ENCODE measurements at regions not wholly inside any gene's neighbourhood (a gene's known extent, or its start where the extent isn't known, plus 50 kb on each side); places are given as distances from the start of the nearest gene placed in this dataset.
"Not testable (repeated sequence)": the region's sequence is repeated elsewhere in the genome, so short reads cannot be mapped to it uniquely, and the experiment has no call there.

DNA sequence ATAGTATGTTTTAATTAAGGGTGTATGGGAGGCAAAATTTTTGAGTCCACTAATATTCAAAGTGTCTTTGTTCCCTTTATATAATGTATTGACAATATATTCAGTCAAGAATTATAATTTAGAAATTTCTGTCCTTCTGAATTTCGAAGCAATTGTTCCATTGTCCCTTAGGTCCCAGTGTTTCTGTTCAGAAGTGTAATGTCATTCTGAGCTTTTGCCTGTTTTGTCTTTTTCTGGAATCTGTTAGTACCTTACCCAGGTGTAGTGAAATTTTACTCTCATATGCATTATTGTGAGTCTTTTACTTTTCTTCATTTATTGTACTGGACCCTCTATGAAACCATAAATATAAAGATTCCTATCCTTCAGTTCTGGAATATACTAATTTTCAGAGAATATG is 505.7 kb upstream of the KIF2B start:
- DNase-seq: no peak

DNA sequence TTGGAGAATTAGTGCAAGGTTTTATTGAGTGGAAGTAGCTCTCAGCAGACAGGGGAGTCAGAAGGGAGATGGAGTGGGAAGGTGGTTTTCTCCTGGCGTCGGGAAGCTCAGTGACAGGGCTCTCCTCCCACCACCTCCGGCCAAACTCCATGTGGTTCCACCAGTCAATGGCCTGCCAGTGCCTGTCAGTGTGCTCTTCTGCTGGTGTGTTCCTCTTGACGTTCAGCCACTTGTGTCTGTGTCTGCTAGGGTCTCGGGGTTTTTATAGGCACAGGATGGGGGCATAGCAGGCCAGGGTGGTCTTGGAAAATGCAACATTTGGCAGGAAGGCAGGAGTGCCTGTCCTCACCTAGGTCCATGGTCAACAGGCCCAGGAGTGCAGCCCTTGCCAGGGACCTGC is 506.7 kb upstream of the KIF2B start:
- no peak for DNase-seq

DNA sequence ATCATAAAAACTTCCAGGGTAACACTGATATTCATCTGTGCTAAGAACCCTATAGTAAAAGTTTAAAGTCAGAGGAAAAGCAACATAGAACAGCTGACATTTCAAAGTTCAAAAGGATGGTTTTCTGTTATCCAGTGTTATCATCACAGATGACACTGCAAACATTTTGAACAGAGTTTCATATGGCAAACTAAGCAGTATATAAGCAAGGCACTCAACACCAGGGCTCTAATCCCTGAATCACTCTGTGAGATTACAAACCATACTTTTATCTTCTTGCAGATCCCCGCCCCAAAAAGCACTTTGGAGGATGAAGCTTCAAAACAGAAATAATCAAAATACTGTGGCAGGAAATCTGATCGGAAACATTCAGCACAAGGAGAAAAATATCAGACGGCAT is 508.2 kb upstream of the KIF2B start:
- no peak for DNase-seq

DNA sequence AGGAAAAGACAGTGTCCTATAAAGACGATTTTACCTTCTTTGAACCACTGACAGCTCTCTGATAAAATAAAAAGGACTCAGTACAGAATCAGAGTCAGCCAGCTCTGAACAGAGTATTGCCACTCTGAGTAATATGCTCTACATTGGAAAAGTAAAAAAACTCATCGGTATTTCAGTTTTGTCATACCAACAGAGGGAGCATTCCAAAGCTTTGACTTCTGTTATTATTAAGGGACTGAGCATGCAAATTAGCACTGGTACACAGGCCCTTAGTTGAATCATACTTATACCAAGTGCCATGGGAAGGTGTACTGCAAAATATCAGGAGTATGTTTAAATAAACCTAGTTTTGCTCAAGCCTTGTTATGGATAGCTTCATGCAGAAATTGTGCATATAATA is 509.0 kb upstream of the KIF2B start:
- DNase-seq: no peak

DNA sequence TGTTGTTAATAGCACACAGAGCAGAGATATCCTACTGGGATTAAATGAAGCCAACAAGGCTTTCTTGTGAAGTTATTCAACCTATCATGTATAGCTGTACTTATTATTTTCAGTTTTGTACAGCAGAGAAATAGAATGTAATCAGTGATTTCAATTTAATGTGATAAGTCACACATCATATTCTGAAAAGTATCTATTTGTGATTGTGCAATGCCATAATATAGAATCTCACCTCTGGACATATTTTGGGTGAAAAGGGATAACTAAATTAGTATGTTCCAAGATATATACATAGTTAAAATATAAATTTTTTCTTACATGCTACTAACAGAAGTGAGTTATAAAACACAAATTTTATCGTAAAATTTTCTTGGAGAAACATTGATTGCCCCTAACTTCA is 544.3 kb upstream of the KIF2B start:
- no peak for DNase-seq

DNA sequence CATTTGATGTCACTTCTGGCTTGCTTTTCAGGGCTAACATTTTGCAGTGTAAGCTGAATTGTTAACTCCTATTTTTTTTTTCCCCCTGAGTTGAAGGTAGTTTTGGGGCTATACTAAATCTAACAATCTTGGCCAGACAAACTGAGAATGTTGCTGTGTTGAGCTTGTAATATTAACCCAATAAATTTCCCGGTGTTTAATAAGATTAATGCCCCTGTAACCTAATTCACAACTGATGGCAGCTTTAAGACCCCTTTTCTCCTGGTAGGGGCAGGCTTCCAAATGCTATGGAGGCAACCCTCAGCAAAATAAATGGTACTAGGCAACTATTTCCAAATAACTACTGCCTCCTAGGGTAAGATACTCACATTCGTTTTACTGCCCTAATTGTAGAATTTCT is 549.6 kb upstream of the KIF2B start:
- no peak for DNase-seq

DNA sequence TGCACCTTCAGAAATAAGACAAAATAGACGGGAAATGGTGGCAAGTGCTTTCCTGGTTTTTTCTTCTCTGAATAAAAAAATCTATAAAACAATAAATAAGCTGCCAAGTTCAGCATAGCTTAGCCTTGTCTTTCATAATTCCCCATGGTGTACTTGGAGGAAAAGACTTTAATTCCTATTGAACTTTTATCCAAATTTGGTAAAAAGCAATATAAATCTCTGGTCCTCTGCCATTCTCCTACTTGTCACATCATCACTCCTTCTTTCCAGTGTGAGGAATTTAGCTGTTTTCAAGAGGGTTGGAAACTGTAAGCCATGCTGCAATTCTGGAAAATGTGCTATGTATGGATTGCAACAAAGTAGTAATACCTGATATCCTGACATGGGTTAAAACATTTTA is 551.8 kb upstream of the KIF2B start:
- no peak for DNase-seq

DNA sequence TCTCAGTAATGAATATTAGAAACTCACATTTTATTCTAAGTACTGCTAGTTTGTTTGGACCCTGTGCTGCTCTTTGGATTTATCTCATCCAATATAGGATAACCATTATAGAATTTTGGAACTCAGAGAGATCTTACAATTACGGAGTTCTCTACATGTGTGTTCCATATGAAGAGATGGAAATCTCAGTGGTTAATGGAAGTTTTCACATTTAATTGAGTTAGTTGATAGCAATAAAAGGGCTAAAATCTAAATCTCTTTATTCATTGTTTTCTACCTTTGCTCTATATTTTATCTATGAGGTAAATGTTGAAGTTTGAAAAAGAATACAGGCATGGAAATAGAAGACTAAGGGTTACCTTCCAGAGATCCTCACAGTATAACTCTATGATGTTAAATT is 558.0 kb upstream of the KIF2B start:
- DNase-seq: no peak

DNA sequence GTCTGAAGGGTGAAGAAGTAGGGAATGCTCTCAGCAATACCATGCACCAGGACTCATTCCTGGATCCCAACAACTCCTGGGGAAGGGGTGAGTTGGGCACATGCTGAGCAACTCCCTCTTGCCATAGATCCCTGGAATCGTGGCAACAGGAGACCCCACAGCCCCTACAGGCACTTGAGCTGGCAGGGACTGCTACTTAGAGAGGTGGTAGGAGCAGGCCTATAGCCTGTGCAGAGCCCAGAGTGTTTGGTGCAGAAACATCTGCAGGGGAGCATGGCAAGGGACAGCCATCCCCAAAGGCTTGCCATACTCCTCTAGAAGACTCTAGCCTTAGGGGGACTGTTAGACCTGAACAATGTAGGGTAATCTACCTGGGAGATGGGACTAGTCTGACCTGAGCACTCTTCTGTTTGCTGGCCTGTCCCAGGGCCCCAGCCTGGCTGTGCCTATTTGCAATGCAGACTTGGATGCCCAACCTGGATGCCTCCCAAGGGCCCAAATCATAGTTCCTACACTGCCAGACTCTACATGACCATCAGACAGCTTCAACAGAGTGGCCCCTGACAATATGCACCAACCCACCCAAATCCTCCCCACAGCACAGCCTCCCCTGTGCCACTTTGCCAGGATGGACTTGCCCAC is 568.6 kb upstream of the KIF2B start:
- DNase-seq: no peak

DNA sequence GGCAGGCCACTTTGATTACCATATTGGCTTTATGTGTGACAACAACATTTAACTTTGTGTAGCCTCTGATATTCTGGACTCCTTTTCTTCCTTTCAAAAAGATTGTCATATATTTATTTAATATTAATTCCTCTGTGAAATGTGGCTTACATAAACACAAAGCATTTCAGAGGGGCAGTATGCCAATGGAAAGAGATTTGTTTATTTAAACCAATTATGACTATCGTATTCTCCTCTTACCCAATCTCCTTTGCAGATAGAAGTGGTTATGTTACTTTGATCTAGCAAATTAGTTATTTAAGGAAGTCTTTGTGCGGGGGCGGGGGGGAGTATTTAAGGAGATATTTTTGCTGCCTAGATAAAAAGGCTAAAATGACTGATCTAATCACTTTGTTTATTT is 573.7 kb upstream of the KIF2B start:
- no peak for DNase-seq

DNA sequence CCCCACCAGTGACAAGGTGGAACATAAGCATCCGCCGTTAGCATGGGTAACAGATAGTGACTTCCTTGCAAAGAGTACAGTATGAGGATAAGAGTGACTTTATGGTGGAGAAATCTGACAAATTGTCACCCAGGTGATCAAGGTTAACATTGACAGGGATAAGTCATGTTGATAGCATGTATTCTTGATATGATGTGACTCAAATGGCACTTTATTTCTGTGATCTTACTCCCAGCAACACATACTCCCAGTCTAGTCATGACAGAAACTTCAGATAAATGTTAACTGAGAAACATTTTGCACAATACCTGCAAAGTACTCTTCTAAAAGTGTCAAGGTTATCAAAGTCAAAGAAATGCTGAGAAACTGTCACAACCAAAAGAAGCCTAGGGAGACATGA is 588.6 kb upstream of the KIF2B start:
- no peak for DNase-seq

DNA sequence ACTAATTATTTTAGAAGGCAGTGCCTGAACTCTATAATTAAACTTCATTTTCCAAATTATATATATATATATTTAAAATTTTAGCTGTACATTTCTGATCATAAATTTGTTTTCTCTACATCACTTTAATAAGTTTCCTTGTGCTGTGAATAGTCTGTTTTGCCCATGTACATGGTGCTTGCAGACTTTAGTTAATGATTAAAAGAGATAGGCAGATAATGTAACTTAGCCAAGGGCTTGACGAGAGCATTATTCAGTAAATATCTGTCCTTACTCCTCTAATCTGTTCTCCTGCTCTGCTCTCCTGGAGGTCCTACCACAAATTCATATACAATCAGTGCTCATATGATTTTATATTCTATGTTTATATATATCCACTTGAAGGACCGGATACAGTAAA is 595.2 kb upstream of the KIF2B start:
- no peak for DNase-seq

DNA sequence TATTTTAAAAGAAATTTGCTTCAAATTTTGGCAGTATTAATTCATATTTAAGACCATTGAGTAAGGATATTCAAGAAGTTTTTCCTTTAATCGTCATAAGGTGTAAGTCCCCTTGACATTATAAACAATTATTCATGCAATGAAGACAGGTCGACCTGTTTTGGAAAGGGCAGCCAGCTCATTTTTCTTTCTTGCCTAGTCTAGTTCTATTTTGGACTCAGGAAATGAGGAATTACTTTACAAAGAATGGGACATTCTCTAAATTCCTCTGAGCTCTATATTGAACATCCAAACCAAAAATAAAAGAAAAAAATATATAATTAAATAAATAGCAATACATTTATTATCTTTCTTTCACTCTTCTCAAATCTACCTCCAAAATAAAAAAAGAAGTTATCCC is 595.6 kb upstream of the KIF2B start:
- no peak for DNase-seq

DNA sequence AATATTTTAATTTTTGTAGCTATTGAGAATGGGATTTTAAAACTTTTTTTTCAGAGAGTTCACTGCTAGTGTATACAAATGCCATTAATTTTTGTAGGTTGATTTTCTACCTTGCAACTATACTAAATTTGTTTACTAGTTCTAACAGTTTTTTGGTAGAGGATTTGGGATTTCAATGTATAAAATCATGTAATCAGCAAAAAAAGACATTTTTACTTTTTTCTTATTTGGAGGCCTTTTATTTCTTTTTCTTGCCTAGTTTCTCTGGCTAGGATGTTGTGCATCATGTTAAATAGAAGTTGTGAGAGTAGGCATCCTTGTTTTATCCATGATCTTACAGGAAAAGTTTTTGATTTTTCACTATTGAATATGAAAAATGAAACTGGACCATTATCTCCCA is 602.9 kb upstream of the KIF2B start:
- DNase-seq: no peak

DNA sequence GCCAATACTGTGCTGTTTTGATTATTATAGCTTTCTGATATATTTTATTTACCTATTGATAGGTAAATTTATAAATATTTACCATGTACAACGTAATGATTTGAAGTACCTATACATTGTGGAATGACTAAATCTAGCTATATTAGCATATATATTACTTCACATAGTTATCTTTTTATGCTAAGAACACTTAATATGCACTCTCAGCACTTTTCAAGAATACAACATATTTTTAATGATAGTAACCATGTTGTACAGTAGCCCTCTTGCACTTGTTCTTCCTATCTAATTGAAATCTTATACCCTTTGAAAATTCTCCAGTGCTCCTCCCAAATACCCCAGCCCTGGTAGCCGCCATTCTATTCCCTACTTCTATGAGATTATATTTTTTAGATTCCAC is 604.0 kb upstream of the KIF2B start:
- no peak for DNase-seq

DNA sequence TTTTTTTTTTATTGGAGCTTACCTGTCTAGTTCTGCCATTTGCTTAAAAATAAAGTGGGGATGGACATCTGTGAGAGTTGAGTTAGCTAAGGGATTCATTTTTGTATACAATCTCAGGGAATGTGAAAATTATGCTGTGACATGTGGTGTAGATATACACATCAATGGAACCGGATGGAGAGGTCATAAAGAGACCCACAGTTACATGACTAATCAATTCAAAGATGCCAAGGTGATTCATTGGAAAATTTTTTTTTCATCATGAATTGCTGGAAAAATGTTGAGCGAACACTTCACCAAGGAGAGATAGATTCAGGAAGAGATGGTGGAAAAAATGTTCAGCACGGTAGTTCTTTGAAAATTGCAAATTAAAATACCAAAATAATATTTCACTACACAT is 605.4 kb upstream of the KIF2B start:
- DNase-seq: no peak

DNA sequence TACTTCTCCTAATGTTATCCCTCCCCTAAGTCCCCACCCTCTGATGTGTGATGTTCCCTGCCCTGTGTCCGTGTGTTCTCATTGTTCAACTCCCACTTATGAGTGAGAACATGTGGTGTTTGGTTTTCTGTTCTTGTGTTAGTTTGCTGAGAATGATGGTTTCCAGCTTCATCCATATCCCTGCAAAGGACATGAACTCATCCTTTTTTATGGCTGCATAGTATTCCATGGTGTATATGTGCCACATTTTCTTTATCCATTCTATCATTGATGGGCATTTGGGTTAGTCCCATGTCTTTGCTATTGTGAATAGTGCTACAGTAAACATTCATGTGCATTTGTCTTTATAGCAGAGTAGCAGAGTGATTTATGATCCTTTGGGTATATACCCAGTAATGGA is 613.8 kb upstream of the KIF2B start:
- not testable (repeated sequence) for DNase-seq

DNA sequence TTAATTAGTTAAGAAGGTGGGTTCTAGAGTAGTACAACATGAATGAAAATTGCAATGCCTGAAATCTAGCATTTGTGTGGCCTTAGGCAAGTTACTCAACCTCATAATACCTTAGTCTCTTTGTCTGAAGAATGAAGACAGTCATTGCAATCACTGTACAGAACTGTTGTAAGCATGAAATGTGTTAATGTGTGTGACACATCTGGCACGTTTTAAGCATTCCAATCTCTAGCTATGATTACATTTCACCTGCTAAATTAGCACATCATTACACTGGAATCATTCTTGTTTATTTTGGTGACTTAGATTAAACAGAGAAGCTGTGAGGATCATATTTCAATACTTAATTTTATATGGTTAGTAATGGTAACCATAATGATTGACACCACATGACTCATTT is 629.7 kb upstream of the KIF2B start:
- DNase-seq: no peak

DNA sequence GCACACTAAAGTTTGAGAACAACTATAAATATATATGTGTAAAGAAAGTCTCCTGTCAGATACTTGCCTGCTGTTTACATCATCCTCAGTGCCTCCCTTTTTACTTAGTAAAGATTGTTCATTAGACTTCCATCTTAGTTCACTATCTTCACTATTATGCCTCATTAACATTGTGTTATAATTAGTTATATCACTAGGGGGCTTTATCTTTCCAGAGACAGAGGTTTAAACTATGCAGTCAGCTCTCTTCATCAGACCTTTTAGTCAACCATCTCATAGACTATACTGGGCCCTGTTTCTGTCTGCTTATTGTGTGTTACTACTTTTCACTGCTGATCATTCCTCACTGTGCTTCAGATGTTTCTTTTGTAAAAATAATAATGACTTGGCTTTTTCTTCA is 630.8 kb upstream of the KIF2B start:
- no peak for DNase-seq

DNA sequence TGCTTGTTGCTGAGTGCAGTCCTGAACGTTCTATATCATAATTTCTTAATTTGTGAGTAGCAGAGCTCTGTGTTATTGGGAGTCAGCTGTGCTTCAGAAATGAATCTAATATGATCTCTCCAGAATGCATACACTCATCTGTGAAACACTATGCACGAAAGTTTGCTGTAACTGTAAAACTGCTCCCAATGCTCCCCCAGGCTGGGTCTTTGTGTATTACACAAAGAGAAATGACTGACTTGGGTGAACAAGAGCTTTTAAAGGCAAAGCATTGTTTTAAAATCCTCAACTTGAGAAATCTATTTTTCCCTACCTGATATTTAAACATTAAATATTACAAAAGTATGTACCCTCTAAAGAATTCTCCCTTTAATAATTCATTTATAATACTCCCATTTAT is 636.7 kb upstream of the KIF2B start:
- no peak for DNase-seq

DNA sequence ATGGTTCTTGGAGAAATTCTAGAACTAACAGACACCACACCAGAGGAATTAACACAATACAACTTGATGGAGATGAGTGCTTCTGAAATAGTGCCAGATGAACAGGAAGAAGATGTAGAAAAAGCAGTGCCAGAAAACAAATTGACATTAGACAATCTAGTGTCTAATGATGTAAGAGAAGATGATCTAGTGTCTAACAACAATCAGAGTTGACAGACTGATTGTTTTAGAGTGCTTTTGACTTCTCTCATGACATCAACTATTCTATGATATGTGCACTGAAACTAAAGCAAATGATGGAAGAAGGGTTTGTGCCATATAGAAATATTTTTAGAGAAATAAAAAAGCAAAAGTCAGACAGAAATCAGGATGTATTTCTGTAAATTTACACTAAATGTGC is 646.1 kb upstream of the KIF2B start:
- DNase-seq: no peak

DNA sequence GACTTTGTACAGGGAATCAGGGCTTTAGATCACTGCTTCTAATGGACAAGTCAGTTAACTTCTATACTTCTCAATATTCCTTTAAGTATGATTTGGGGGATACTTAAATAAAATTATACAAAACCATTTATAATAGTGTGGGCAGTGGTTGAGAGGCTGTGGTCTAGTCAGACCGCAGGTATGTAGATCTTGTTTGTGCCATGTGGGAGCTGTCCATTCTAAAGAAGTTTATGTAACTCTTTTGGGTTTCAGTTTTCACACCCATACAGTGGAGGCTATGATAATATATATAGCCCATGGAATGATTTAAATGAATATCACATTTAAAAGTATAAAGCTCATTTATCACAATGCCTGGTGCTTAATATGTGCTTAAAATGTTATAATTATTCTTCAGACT is 654.3 kb upstream of the KIF2B start:
- no peak for DNase-seq

DNA sequence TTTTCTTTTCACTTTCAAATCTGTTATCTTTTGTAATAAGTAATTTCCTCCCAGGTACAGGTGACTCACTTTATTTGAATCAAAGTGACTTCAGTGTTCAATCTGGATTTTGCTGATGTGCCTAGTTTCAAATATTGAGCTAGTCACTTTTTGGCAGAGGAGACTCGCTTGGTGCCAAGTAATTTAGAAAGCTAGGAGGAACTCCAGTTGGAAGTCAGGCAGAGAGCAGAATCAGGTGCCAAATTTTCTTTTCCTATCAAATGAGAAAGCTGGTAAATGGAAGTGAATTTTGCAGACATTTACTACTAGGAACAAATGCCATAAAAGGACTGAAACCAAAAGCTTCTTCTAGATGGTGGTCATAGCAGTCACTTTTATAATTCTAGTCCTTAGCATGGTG is 656.0 kb upstream of the KIF2B start:
- no peak for DNase-seq

DNA sequence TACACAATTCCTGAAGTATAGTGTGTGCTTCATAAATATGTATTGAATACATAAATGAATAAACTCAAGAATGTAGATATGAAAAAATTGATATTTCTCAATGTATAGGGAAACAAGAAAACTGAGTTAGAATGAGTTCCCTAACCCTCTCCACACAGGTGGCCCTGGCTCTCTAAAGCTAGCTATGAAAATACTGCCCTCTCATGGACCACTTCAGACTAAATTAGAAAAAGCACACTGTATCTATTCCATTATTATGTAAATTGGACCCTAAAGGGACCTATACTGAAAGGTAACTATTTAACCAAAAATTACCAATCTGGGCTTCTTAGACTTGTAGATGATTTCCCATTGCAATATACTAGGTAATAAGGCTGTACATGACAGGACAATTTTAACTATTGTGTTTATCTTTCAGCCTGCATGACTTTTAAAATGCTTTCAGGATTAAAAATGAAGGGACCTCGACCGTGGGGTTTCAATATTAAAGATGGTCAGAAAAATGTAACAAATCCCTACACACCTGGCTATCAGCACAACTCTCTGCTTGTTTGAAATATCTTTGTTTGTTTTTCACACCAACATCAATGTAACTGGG is 672.5 kb upstream of the KIF2B start:
- peak; percentile 52 for DNase-seq

DNA sequence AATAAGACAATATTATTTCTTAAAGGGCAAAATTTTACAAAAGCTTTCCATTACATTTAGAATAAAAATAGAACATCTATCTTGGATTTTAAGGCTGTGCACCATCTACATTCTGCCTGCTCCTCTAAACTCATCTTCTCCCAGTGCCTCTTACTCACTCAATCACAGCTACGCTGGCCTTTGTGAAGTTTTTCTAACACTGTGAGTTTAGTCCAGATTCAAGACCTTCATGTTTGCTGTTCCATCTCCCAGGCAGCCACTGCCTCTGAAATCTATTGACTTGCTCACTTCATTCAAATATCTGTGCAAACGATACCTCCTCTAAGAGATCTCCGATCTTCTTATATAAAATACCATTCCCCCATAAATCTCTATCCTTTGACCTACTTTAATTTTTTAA is 673.4 kb upstream of the KIF2B start:
- no peak for DNase-seq

DNA sequence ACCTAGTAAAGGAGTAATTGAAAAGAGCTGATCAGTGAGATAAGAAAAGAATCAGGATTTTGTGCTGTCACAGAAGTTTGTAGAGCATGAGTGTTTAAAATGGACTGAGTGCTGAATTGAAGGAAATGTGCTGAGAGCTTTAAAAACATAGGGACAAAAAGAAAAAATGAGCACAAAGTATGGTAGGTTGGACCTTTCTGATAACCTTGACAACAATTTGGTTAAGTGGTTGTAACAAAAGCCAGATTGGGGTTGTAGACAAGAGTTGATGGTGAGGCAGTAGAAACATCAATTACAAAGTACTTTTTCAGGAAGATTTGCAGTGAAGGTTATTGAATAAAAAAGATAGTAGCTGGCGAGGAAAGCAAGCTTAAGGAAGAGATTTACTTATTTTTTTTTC is 674.7 kb upstream of the KIF2B start:
- no peak for DNase-seq
